Esophagus squamous epithelium (tissue), 5 donors: ENCODE measurements at regions not wholly inside any gene's neighbourhood (a gene's known extent, or its start where the extent isn't known, plus 50 kb on each side); places are given as distances from the start of the nearest gene placed in this dataset.
"Not testable (repeated sequence)": the region's sequence is repeated elsewhere in the genome, so short reads cannot be mapped to it uniquely, and the experiment has no call there.

Experiments
- DNase-seq: peaks from one replicate; lab custom pipeline; 2025; lab: John Stamatoyannopoulos, UW
- H3K27ac ChIP-seq, 4 donors: fragments of 200-600 bp; sonication (generic); one replicate each; pipeline ENCODE4 v1.5.1; 2016 to 2019; ENCODE audit warnings: mild to moderate bottlenecking in 1 of 4
- H3K27me3 ChIP-seq, 4 donors: fragments of 200-600 bp; sonication (generic); 1 replicate in 3 of 4; 2 replicates in 1 of 4; pipeline versions ENCODE4 v1.5.1 to v1.6.0; 2017 to 2021; ENCODE audit warnings: antibody characterized with exemption in 1 of 4
- H3K36me3 ChIP-seq, 3 donors: fragments of 200-600 bp; sonication (generic); one replicate each; pipeline ENCODE4 v1.5.1; 2016 to 2019
- H3K4me1 ChIP-seq, 3 donors: fragments of 200-600 bp; sonication (generic); one replicate each; pipeline ENCODE4 v1.5.1; 2017 to 2019
- H3K4me3 ChIP-seq, 4 donors: fragments of 200-600 bp; sonication (generic); 1 replicate in 3 of 4; 2 replicates in 1 of 4; pipeline ENCODE4 v1.5.1; 2016 to 2019; ENCODE audit warnings: mild to moderate bottlenecking in 2 of 4, moderate library complexity in 1 of 4
- H3K9me3 ChIP-seq, 3 donors: fragments of 200-600 bp; sonication (generic); one replicate each; pipeline ENCODE4 v1.5.1; 2016 to 2019
- CTCF ChIP-seq, 6 experiments: fragments of 450-650 bp in 4 of 6; fragments of 200-600 bp in 2 of 6; sonication (generic) in 2 of 6; IDR thresholded peaks; one replicate each; pipeline ENCODE4 v1.5.1; 2016 to 2019; ENCODE audit warnings: antibody characterized with exemption in 6 of 6, mild to moderate bottlenecking in 4 of 6, moderate library complexity in 4 of 6
- POLR2A ChIP-seq, 4 donors: fragments of 450-650 bp; IDR thresholded peaks; one replicate each; pipeline ENCODE4 v1.6.1; 2017; ENCODE audit warnings: antibody characterized with exemption in 4 of 4, mild to moderate bottlenecking in 4 of 4, moderate library complexity in 3 of 4
- WGBS, 2 donors: methylation state at CpG; one replicate each; pipeline ENCODE4 v1.1.5; 2018; 5-methylcytosine and 5-hydroxymethylcytosine counted together
- intact Hi-C: fragments of 100-400 bp; cut with DNase I; formaldehyde crosslinking; loops from one replicate; pipeline ENCODE4 v1.15.0; 2022
- donor health status: DM: yes; HTN: yes; CAD: no.

- intact Hi-C loops, H3K36me3 ChIP-seq, DNase-seq, H3K9me3 ChIP-seq: not testable (repeated sequence)
- peaks cover 3 to 21% (median 7%) of the 10 kb centered on the region in 3 donors for H3K4me1 ChIP-seq
- H3K27me3 ChIP-seq = peaks cover 0 to 36% (median 0%) of the 10 kb centered on the region in 4 donors
- peak overlapping the region in 2 of 4 donors; percentile 19 to 59 for H3K27ac ChIP-seq
- TF ChIP-seq CTCF (IDR thresholded peaks at IDR 0.05) = peak; percentile 20 to 79 (median 70)
- H3K4me3 ChIP-seq = peak overlapping the region in 2 of 4 donors; percentile 4 to 23
- 64 to 70% methylated on average over 6 of the region's 15 CpGs for WGBS, 2 donors
Measured at GRCh38 chr16:88193706-88194396, 188.9 kb upstream of the ZNF469 start.

GRCh38 chr16:88194397-88195268 is 188.1 kb upstream of the ZNF469 start:
- no peaks in the 10 kb centered on the region for H3K36me3 ChIP-seq
- DNase-seq = no peak
- TF ChIP-seq POLR2A (IDR thresholded peaks at IDR 0.05) (no peak), CTCF (IDR thresholded peaks at IDR 0.05) (no peak)
- peaks cover 0 to 38% (median 0%) of the 10 kb centered on the region in 4 donors for H3K27me3 ChIP-seq
- WGBS, 2 donors = 32 to 50% methylated on average over 23 to 28 of the region's 47 CpGs
- H3K27ac ChIP-seq = peak overlapping the region; percentile 19 to 59 (median 43)
- H3K4me3 ChIP-seq = peak overlapping the region in 3 of 4 donors; percentile 4 to 23 (median 4)
- no peaks in the 10 kb centered on the region for H3K9me3 ChIP-seq
- H3K4me1 ChIP-seq = peaks cover 3 to 21% (median 7%) of the 10 kb centered on the region in 3 donors
- intact Hi-C loops = loop anchor here (5.0 kb wide), 1 partner anchor 243 kb away; no protein-coding TSS in a partner anchor

- Histone ChIP-seq H3K9me3 (no peaks in the 10 kb centered on the region), H3K36me3 (no peaks in the 10 kb centered on the region), H3K4me3 (no peak overlapping the region), H3K27me3 (peaks cover 0 to 40% (median 0%) of the 10 kb centered on the region in 4 donors), H3K4me1 (peaks cover 3 to 21% (median 7%) of the 10 kb centered on the region in 3 donors), H3K27ac (peak overlapping the region in 1 of 4 donors; percentile 59)
- 53 to 64% methylated on average over 5 to 10 of the region's 10 CpGs for WGBS, 2 donors
- TF ChIP-seq CTCF (IDR thresholded peaks at IDR 0.05) (no peak), POLR2A (IDR thresholded peaks at IDR 0.05) (no peak)
- DNase-seq = no peak
- intact Hi-C loops = loop anchor here (5.0 kb wide), 1 partner anchor 242 kb away; no protein-coding TSS in a partner anchor
Measured at GRCh38 chr16:88195269-88195705, 187.5 kb upstream of the ZNF469 start.

GRCh38 chr16:88195911-88196465 is 186.8 kb upstream of the ZNF469 start:
- no peak overlapping the region for H3K27ac ChIP-seq
- H3K36me3 ChIP-seq = no peaks in the 10 kb centered on the region
- DNase-seq = no peak
- no peak overlapping the region for H3K4me3 ChIP-seq
- peaks cover 3 to 21% (median 7%) of the 10 kb centered on the region in 3 donors for H3K4me1 ChIP-seq
- TF ChIP-seq POLR2A (IDR thresholded peaks at IDR 0.05) = no peak
- no peak for TF ChIP-seq CTCF (IDR thresholded peaks at IDR 0.05)
- H3K27me3 ChIP-seq = peaks cover 0 to 44% (median 0%) of the 10 kb centered on the region in 4 donors
- intact Hi-C loops = loop anchor here (5.0 kb wide), 1 partner anchor 241 kb away; no protein-coding TSS in a partner anchor
- 96 to 97% methylated on average over 4 to 9 of the region's 9 CpGs for WGBS, 2 donors
- H3K9me3 ChIP-seq = no peaks in the 10 kb centered on the region
